ENCODE measurements at regions not wholly inside any gene's neighbourhood (a gene's known extent, or its start where the extent isn't known, plus 50 kb on each side); places are given as distances from the start of the nearest gene placed in this dataset.
"Not testable (repeated sequence)": the region's sequence is repeated elsewhere in the genome, so short reads cannot be mapped to it uniquely, and the experiment has no call there.

- peak; percentile 16 for DNase-seq (ENCODE audit: low read depth)
These were observed 78.0 kb upstream of the PNPT1 start for GRCh38 chr2:55771612-55772011.

- DNase-seq (ENCODE audit: low read depth), result no peak
These were observed 75.3 kb upstream of the PNPT1 start for GRCh38 chr2:55768991-55769390.

GRCh38 chr2:55766947-55767346 is 73.3 kb upstream of the PNPT1 start:
- no peak for DNase-seq (ENCODE audit: low read depth)

- not testable (repeated sequence) for DNase-seq (ENCODE audit: low read depth)
These were observed 72.1 kb upstream of the PNPT1 start for GRCh38 chr2:55765708-55766107.

- DNase-seq (ENCODE audit: low read depth), result no peak
These were observed 70.1 kb upstream of the PNPT1 start for GRCh38 chr2:55763721-55764120.

- no peak for DNase-seq (ENCODE audit: low read depth)
These were observed 67.9 kb upstream of the PNPT1 start for GRCh38 chr2:55761526-55761925.

- DNase-seq (ENCODE audit: low read depth), result no peak
These were observed 67.4 kb upstream of the PNPT1 start for GRCh38 chr2:55761024-55761423.

- no peak for DNase-seq (ENCODE audit: low read depth)
These were observed 66.5 kb upstream of the PNPT1 start for GRCh38 chr2:55760125-55760524.

GRCh38 chr2:55759271-55759921 is 65.8 kb upstream of the PNPT1 start:
- no peak for DNase-seq (ENCODE audit: low read depth)

- DNase-seq (ENCODE audit: low read depth), result no peak
These were observed 58.3 kb upstream of the PNPT1 start for GRCh38 chr2:55751966-55752365.

GRCh38 chr2:55743583-55743982 is 49.9 kb upstream of the PNPT1 start:
- no peak for DNase-seq (ENCODE audit: low read depth)
